ENCODE measurements at regions not wholly inside any gene's neighbourhood (a gene's known extent, or its start where the extent isn't known, plus 50 kb on each side); places are given as distances from the start of the nearest gene placed in this dataset.

GRCh38 chr2:108164318-108164717, 75.5 kb upstream of the SULT1C3 start:
- no peaks in the 10 kb centered on the region for H3K36me3 Mint-ChIP-seq
- DNase-seq (ENCODE audit: low spot score in 2 of 2, unreplicated experiment in 2 of 2), result no peak
- H3K27me3 Mint-ChIP-seq (ENCODE audit: low read depth), result peaks cover 7% of the 10 kb centered on the region
- no peak overlapping the region for H3K4me3 Mint-ChIP-seq
- H3K27ac Mint-ChIP-seq, result no peak overlapping the region
- no peaks in the 10 kb centered on the region for H3K4me1 Mint-ChIP-seq
- no peaks in the 10 kb centered on the region for H3K9me3 Mint-ChIP-seq
- no peak for TF ChIP-seq CTCF (IDR thresholded peaks at IDR 0.05; ENCODE audit: unreplicated experiment)

GRCh38 chr2:108165729-108166128, 74.0 kb upstream of the SULT1C3 start:
- Mint-ChIP-seq H3K36me3 (no peaks in the 10 kb centered on the region), H3K4me1 (no peaks in the 10 kb centered on the region), H3K9me3 (no peaks in the 10 kb centered on the region), H3K27ac (no peak overlapping the region), H3K4me3 (no peak overlapping the region), H3K27me3 (ENCODE audit: low read depth) (peaks cover 7% of the 10 kb centered on the region)
- no peak for DNase-seq (ENCODE audit: low spot score in 2 of 2, unreplicated experiment in 2 of 2)
- TF ChIP-seq CTCF (IDR thresholded peaks at IDR 0.05; ENCODE audit: unreplicated experiment), result no peak

DNA sequence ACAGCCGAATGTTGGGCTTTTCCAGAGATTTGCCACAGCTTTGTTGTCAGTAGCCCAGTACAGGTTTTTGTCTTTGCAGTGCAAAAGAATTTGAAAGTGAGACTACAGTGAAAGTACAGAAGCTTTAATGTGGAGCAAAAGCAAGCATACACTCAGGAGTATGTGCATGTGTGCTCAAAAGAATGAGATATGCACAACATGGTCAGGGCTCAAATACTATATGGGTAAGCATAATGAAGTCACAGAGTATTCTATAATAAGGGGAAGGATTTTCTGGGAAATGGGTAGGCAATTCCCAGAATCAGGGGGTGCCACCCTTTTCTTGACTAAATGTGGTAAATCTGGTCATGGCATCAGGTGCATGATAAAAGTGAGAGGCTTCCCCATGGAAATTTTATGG, 72.1 kb upstream of the SULT1C3 start:
- no peak overlapping the region for H3K4me3 Mint-ChIP-seq
- no peaks in the 10 kb centered on the region for H3K36me3 Mint-ChIP-seq
- TF ChIP-seq CTCF (IDR thresholded peaks at IDR 0.05; ENCODE audit: unreplicated experiment), result no peak
- no peaks in the 10 kb centered on the region for H3K9me3 Mint-ChIP-seq
- peaks cover 7% of the 10 kb centered on the region for H3K27me3 Mint-ChIP-seq (ENCODE audit: low read depth)
- DNase-seq (ENCODE audit: low spot score in 2 of 2, unreplicated experiment in 2 of 2), result no peak
- no peak overlapping the region for H3K27ac Mint-ChIP-seq
- no peaks in the 10 kb centered on the region for H3K4me1 Mint-ChIP-seq

DNA sequence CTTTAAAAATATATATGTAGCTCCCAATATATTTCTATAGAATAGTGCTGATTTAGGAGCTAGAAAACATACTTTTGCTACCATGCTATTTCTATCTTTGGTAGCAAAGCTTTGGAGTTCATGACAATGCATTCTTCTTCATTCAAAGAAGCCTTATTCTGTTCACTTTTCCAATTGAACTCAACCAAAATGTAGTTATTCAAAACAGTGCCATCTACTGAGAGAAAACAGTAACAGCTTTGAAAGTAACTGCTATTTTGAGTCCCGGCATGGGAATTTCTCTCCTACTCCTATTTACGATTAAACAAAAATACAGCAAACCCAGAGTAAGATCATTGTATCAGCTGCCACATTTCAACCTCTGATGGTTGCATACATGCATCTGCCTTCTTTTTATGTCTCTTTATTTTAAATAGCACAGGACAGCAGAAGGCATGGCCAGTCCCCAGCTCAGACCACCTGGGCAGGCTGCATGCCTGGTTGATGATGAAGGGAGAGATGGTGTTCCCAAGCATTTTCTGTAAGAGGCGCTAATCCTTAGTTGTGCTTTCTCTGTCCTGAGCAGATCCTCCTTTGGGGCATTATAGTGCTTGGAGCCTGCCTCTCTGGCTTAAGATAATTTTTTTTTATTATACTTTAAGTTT, 69.7 kb upstream of the SULT1C3 start:
- peaks cover 6% of the 10 kb centered on the region for H3K27me3 Mint-ChIP-seq (ENCODE audit: low read depth)
- H3K4me3 Mint-ChIP-seq, result no peak overlapping the region
- no peaks in the 10 kb centered on the region for H3K9me3 Mint-ChIP-seq
- TF ChIP-seq CTCF (IDR thresholded peaks at IDR 0.05; ENCODE audit: unreplicated experiment), result peak; percentile 53
- DNase-seq (ENCODE audit: low spot score in 2 of 2, unreplicated experiment in 2 of 2), result no peak
- H3K4me1 Mint-ChIP-seq, result no peaks in the 10 kb centered on the region
- H3K36me3 Mint-ChIP-seq, result no peaks in the 10 kb centered on the region
- H3K27ac Mint-ChIP-seq, result no peak overlapping the region

GRCh38 chr2:108171657-108172056, 68.1 kb upstream of the SULT1C3 start:
- Mint-ChIP-seq H3K4me1 (no peaks in the 10 kb centered on the region), H3K36me3 (no peaks in the 10 kb centered on the region), H3K4me3 (no peak overlapping the region), H3K27ac (no peak overlapping the region), H3K27me3 (ENCODE audit: low read depth) (peaks cover 6% of the 10 kb centered on the region), H3K9me3 (no peaks in the 10 kb centered on the region)
- TF ChIP-seq CTCF (IDR thresholded peaks at IDR 0.05; ENCODE audit: unreplicated experiment), result no peak
- DNase-seq (ENCODE audit: low spot score in 2 of 2, unreplicated experiment in 2 of 2), result no peak

DNA sequence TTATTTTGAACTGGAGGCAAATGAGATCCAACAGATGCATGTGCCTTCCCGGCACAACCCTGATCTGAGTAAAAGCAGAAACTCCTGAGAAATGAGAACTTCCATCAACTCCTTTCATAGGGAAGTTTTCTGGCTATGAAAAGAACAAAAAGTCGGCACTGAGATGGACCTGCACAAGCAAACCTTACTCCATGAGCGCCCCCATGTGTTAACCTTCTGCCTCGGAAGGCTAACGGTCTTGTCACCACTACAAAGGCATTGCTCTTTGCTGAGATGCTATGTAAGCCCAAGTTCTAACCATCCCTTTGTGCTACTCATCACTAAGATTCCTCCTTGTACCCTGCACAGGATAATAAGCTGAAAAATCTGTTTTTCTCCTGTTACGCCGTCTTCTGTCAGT, 57.3 kb upstream of the SULT1C3 start:
- TF ChIP-seq CTCF (IDR thresholded peaks at IDR 0.05; ENCODE audit: unreplicated experiment), result no peak
- Mint-ChIP-seq H3K4me3 (no peak overlapping the region), H3K4me1 (no peaks in the 10 kb centered on the region), H3K36me3 (no peaks in the 10 kb centered on the region), H3K27ac (no peak overlapping the region), H3K9me3 (no peaks in the 10 kb centered on the region), H3K27me3 (ENCODE audit: low read depth) (peaks cover 3% of the 10 kb centered on the region)
- no peak for DNase-seq (ENCODE audit: low spot score in 2 of 2, unreplicated experiment in 2 of 2)
